ENCODE measurements at regions not wholly inside any gene's neighbourhood (a gene's known extent, or its start where the extent isn't known, plus 50 kb on each side); places are given as distances from the start of the nearest gene placed in this dataset.

- no peak for DNase-seq
These were observed 393.0 kb downstream of the HAPSTR1 start for GRCh38 chr16:9484426-9484825.

- no peak for DNase-seq
These were observed 393.4 kb downstream of the HAPSTR1 start for GRCh38 chr16:9484881-9485280.

- DNase-seq = no peak
These were observed 398.5 kb downstream of the HAPSTR1 start for GRCh38 chr16:9489835-9490467.

GRCh38 chr16:9495824-9496223, 404.4 kb downstream of the HAPSTR1 start:
- no peak for DNase-seq

- DNase-seq = no peak
These were observed 406.3 kb downstream of the HAPSTR1 start for GRCh38 chr16:9497750-9498149.

GRCh38 chr16:9499941-9500593, 408.6 kb downstream of the HAPSTR1 start:
- no peak for DNase-seq

GRCh38 chr16:9500872-9501271, 409.4 kb downstream of the HAPSTR1 start:
- no peak for DNase-seq

GRCh38 chr16:9503251-9503984, 412.0 kb downstream of the HAPSTR1 start:
- no peak for DNase-seq

GRCh38 chr16:9508328-9508936, 417.0 kb downstream of the HAPSTR1 start:
- DNase-seq = no peak

GRCh38 chr16:9509663-9510062, 418.2 kb downstream of the HAPSTR1 start:
- DNase-seq = no peak

- DNase-seq = no peak
These were observed 419.9 kb downstream of the HAPSTR1 start for GRCh38 chr16:9511389-9511788.

- no peak for DNase-seq
These were observed 425.0 kb downstream of the HAPSTR1 start for GRCh38 chr16:9516444-9516843.

- no peak for DNase-seq
These were observed 426.6 kb downstream of the HAPSTR1 start for GRCh38 chr16:9518051-9518450.

- no peak for DNase-seq
These were observed 427.1 kb downstream of the HAPSTR1 start for GRCh38 chr16:9518581-9518980.

GRCh38 chr16:9521749-9522370, 430.4 kb downstream of the HAPSTR1 start:
- DNase-seq = no peak

- DNase-seq = no peak
These were observed 431.2 kb downstream of the HAPSTR1 start for GRCh38 chr16:9522614-9523013.

- no peak for DNase-seq
These were observed 432.6 kb downstream of the HAPSTR1 start for GRCh38 chr16:9523994-9524393.

GRCh38 chr16:9525037-9525436, 433.6 kb downstream of the HAPSTR1 start:
- DNase-seq = no peak

GRCh38 chr16:9526791-9527190, 435.3 kb downstream of the HAPSTR1 start:
- no peak for DNase-seq

- DNase-seq = no peak
These were observed 436.5 kb downstream of the HAPSTR1 start for GRCh38 chr16:9527976-9528375.

GRCh38 chr16:9528511-9529079, 437.2 kb downstream of the HAPSTR1 start:
- DNase-seq = no peak

GRCh38 chr16:9533042-9533441, 441.6 kb downstream of the HAPSTR1 start:
- no peak for DNase-seq

- DNase-seq = no peak
These were observed 443.3 kb downstream of the HAPSTR1 start for GRCh38 chr16:9534759-9535158.

Measured in activated CD8-positive, alpha-beta memory T cell treated with anti-CD3 and anti-CD28 coated beads for 24 hours (primary cell).